Suppressor macrophage (primary cell): ENCODE measurements at regions not wholly inside any gene's neighbourhood (a gene's known extent, or its start where the extent isn't known, plus 50 kb on each side); places are given as distances from the start of the nearest gene placed in this dataset.
"Not testable (repeated sequence)": the region's sequence is repeated elsewhere in the genome, so short reads cannot be mapped to it uniquely, and the experiment has no call there.

Source experiments
- DNase-seq, 4 experiments: peaks; one replicate each; pipeline ENCODE4 v3.0.0-alpha.2; 2020 to 2022

- DNase-seq: no peak
Measured at GRCh38 chrX:95612350-95612749, 1072.3 kb upstream of the DIAPH2 start.

- no peak for DNase-seq
Measured at GRCh38 chrX:95622200-95622599, 1062.4 kb upstream of the DIAPH2 start.

GRCh38 chrX:95626748-95627147 is 1057.9 kb upstream of the DIAPH2 start:
- DNase-seq: no peak

GRCh38 chrX:95628796-95629195 is 1055.8 kb upstream of the DIAPH2 start:
- DNase-seq: no peak

GRCh38 chrX:95629737-95630136 is 1054.9 kb upstream of the DIAPH2 start:
- no peak for DNase-seq

- no peak for DNase-seq
Measured at GRCh38 chrX:95640226-95640625, 1044.4 kb upstream of the DIAPH2 start.

- DNase-seq: no peak
Measured at GRCh38 chrX:95645738-95646137, 1038.9 kb upstream of the DIAPH2 start.

- no peak for DNase-seq
Measured at GRCh38 chrX:95662200-95662599, 1022.4 kb upstream of the DIAPH2 start.

GRCh38 chrX:95666056-95666455 is 1018.6 kb upstream of the DIAPH2 start:
- no peak for DNase-seq

GRCh38 chrX:95675011-95675410 is 1009.6 kb upstream of the DIAPH2 start:
- DNase-seq: no peak

GRCh38 chrX:95675794-95676193 is 1008.8 kb upstream of the DIAPH2 start:
- DNase-seq: no peak

- no peak for DNase-seq
Measured at GRCh38 chrX:95678679-95679078, 1006.0 kb upstream of the DIAPH2 start.

GRCh38 chrX:95693365-95693764 is 991.3 kb upstream of the DIAPH2 start:
- no peak for DNase-seq

- no peak for DNase-seq
Measured at GRCh38 chrX:95703696-95704095, 980.9 kb upstream of the DIAPH2 start.

- DNase-seq: no peak
Measured at GRCh38 chrX:95716841-95717240, 967.8 kb upstream of the DIAPH2 start.

GRCh38 chrX:95718746-95719145 is 965.9 kb upstream of the DIAPH2 start:
- no peak for DNase-seq

GRCh38 chrX:95721011-95721410 is 963.6 kb upstream of the DIAPH2 start:
- no peak for DNase-seq

- no peak for DNase-seq
Measured at GRCh38 chrX:95728446-95728845, 956.2 kb upstream of the DIAPH2 start.

GRCh38 chrX:95729401-95729800 is 955.2 kb upstream of the DIAPH2 start:
- DNase-seq: no peak

GRCh38 chrX:95733426-95733825 is 951.2 kb upstream of the DIAPH2 start:
- no peak for DNase-seq

GRCh38 chrX:95754411-95754810 is 930.2 kb upstream of the DIAPH2 start:
- no peak for DNase-seq

GRCh38 chrX:95760356-95760755 is 924.3 kb upstream of the DIAPH2 start:
- peak in 1 of 4 experiments; percentile 0 for DNase-seq

GRCh38 chrX:95762716-95763115 is 921.9 kb upstream of the DIAPH2 start:
- no peak for DNase-seq

GRCh38 chrX:95764972-95765451 is 919.6 kb upstream of the DIAPH2 start:
- DNase-seq: peak in 2 of 4 experiments; percentile 0 to 15

GRCh38 chrX:95771198-95771597 is 913.4 kb upstream of the DIAPH2 start:
- DNase-seq: not testable (repeated sequence)

GRCh38 chrX:95791876-95792275 is 892.8 kb upstream of the DIAPH2 start:
- no peak for DNase-seq
